Breast epithelium (tissue), 3 donors: ENCODE measurements at regions not wholly inside any gene's neighbourhood (a gene's known extent, or its start where the extent isn't known, plus 50 kb on each side); places are given as distances from the start of the nearest gene placed in this dataset.

Experiments
- POLR2A ChIP-seq: fragments of 450-650 bp; IDR thresholded peaks from one replicate; pipeline ENCODE4 v1.6.1; 2016; ENCODE audit warnings: antibody characterized with exemption, mild to moderate bottlenecking, moderate library complexity
- POLR2AphosphoS5 ChIP-seq, 3 donors: sonication (generic); formaldehyde crosslinking; IDR thresholded peaks; one replicate each; pipeline ENCODE4 v1.6.1; 2017; ENCODE audit warnings: antibody characterized with exemption in 3 of 3
- TF ChIP-seq, protein P1 (sequence below), 3 donors: fragments of 450-650 bp; IDR thresholded peaks; one replicate each; pipeline ENCODE4 v1.5.1; 2016 to 2017; ENCODE audit warnings: antibody characterized with exemption in 3 of 3, mild to moderate bottlenecking in 3 of 3, moderate library complexity in 3 of 3

DNA sequence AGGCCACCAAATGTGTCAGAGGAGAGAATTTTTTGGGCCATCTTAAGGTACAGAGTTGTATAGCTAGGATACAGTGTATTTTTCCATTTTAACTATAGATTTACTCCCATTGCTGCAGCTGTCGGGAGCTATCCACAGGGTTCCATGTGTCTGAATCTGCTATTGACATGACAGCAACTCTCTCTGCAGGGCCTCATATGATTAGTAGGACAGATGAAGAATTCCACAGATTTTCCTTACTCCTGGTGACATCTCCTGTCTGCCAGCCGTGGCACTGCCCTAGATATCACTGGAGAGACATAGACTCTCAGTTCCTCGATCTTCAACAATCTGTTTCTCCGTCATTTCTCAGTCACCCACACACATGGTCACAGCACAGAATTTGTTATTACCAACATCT lies 86.5 kb downstream of the SPCS3 start:
- no peak for TF ChIP-seq POLR2A
- TF ChIP-seq, protein P1, sequence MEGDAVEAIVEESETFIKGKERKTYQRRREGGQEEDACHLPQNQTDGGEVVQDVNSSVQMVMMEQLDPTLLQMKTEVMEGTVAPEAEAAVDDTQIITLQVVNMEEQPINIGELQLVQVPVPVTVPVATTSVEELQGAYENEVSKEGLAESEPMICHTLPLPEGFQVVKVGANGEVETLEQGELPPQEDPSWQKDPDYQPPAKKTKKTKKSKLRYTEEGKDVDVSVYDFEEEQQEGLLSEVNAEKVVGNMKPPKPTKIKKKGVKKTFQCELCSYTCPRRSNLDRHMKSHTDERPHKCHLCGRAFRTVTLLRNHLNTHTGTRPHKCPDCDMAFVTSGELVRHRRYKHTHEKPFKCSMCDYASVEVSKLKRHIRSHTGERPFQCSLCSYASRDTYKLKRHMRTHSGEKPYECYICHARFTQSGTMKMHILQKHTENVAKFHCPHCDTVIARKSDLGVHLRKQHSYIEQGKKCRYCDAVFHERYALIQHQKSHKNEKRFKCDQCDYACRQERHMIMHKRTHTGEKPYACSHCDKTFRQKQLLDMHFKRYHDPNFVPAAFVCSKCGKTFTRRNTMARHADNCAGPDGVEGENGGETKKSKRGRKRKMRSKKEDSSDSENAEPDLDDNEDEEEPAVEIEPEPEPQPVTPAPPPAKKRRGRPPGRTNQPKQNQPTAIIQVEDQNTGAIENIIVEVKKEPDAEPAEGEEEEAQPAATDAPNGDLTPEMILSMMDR (IDR thresholded peaks at IDR 0.05): no peak
- TF ChIP-seq POLR2AphosphoS5 (IDR thresholded peaks at IDR 0.05): no peak
